Suprapubic skin (tissue), 4 donors: ENCODE measurements at regions not wholly inside any gene's neighbourhood (a gene's known extent, or its start where the extent isn't known, plus 50 kb on each side); places are given as distances from the start of the nearest gene placed in this dataset.

Experiments used
- DNase-seq, 2 donors: peaks; one replicate each; pipeline ENCODE4 v3.0.0-alpha.2; 2019; ENCODE audit warnings: low spot score in 2 of 2
- H3K27ac ChIP-seq: fragments of 200-600 bp; sonication (generic); one replicate; pipeline ENCODE4 v1.5.1; 2019
- H3K27me3 ChIP-seq: fragments of 200-600 bp; sonication (generic); one replicate; pipeline ENCODE4 v1.5.1; 2019
- H3K36me3 ChIP-seq: fragments of 200-600 bp; sonication (generic); one replicate; pipeline ENCODE4 v1.5.1; 2019
- H3K4me1 ChIP-seq: fragments of 200-600 bp; sonication (generic); one replicate; pipeline ENCODE4 v1.5.1; 2019
- H3K4me3 ChIP-seq: fragments of 200-600 bp; sonication (generic); one replicate; pipeline ENCODE4 v1.5.1; 2019; ENCODE audit warnings: mild to moderate bottlenecking
- H3K9me3 ChIP-seq: fragments of 200-600 bp; sonication (generic); one replicate; pipeline ENCODE4 v1.5.1; 2019
- EP300 ChIP-seq: sonication (generic); formaldehyde crosslinking; IDR thresholded peaks from one replicate; pipeline ENCODE4 v1.6.1; 2017; ENCODE audit warnings: antibody characterized with exemption
- POLR2A ChIP-seq, 2 donors: fragments of 450-650 bp; IDR thresholded peaks; one replicate each; pipeline ENCODE4 v1.6.1; 2017; ENCODE audit warnings: antibody characterized with exemption in 2 of 2, mild to moderate bottlenecking in 2 of 2, moderate library complexity in 2 of 2
- POLR2AphosphoS5 ChIP-seq, 3 donors: sonication (generic); formaldehyde crosslinking; IDR thresholded peaks; one replicate each; pipeline ENCODE4 v1.6.1; 2017; ENCODE audit warnings: antibody characterized with exemption in 3 of 3
- WGBS: methylation state at CpG from one replicate; pipeline ENCODE4 v1.1.5; 2018; 5-methylcytosine and 5-hydroxymethylcytosine counted together
- TF ChIP-seq, protein P1 (sequence below), 2 donors: fragments of 200-600 bp in 1 of 2; fragments of 450-650 bp in 1 of 2; sonication (generic) in 1 of 2; IDR thresholded peaks; one replicate each; pipeline ENCODE4 v1.5.1; 2016 to 2019; ENCODE audit warnings: antibody characterized with exemption in 2 of 2, mild to moderate bottlenecking in 1 of 2, moderate library complexity in 1 of 2

DNA sequence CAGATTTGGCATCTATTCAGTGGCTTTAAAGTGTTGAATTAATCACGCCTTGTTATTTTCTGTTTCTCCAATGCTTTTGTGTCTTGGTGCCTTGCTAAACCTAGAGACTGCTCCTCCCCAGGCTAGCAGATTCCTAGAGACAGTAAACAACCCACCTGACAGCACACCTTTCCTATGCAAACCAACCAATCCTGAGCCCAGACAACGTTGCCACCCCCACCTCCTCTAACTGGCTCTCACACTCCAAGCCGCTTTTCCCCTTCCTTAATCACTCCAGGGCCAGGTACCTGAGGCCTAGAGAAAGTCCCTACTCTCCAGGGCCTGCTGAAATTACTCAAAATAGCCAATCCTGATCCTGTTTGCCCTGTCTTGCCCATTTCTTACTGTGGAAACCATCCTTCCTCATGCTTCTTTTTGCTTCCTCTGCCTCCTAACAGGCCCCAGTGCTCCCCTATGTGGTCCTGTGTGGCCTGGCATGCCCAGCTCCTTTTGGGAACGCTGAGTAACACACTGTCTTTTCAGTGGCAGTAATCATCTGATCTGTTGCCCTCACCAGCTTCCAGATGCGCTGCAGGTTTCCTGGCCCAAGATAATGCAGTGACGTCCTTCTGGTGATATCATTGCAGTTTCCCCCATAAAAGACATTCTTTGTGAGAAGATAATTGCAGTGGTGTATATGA lies 53.4 kb downstream of the GAS1 start:
- no peak overlapping the region for H3K4me3 ChIP-seq
- no peaks in the 10 kb centered on the region for H3K27me3 ChIP-seq
- whole genome bisulfite sequencing = 85% methylated on average over 6 of the region's 6 CpGs
- no peak for TF ChIP-seq POLR2A (IDR thresholded peaks at IDR 0.05)
- TF ChIP-seq, protein P1, sequence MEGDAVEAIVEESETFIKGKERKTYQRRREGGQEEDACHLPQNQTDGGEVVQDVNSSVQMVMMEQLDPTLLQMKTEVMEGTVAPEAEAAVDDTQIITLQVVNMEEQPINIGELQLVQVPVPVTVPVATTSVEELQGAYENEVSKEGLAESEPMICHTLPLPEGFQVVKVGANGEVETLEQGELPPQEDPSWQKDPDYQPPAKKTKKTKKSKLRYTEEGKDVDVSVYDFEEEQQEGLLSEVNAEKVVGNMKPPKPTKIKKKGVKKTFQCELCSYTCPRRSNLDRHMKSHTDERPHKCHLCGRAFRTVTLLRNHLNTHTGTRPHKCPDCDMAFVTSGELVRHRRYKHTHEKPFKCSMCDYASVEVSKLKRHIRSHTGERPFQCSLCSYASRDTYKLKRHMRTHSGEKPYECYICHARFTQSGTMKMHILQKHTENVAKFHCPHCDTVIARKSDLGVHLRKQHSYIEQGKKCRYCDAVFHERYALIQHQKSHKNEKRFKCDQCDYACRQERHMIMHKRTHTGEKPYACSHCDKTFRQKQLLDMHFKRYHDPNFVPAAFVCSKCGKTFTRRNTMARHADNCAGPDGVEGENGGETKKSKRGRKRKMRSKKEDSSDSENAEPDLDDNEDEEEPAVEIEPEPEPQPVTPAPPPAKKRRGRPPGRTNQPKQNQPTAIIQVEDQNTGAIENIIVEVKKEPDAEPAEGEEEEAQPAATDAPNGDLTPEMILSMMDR (IDR thresholded peaks at IDR 0.05) = no peak
- no peak for TF ChIP-seq POLR2AphosphoS5 (IDR thresholded peaks at IDR 0.05)
- no peak for TF ChIP-seq EP300
- H3K9me3 ChIP-seq = no peaks in the 10 kb centered on the region
- no peaks in the 10 kb centered on the region for H3K36me3 ChIP-seq
- no peak for DNase-seq
- H3K4me1 ChIP-seq = no peaks in the 10 kb centered on the region
- no peak overlapping the region for H3K27ac ChIP-seq

DNA sequence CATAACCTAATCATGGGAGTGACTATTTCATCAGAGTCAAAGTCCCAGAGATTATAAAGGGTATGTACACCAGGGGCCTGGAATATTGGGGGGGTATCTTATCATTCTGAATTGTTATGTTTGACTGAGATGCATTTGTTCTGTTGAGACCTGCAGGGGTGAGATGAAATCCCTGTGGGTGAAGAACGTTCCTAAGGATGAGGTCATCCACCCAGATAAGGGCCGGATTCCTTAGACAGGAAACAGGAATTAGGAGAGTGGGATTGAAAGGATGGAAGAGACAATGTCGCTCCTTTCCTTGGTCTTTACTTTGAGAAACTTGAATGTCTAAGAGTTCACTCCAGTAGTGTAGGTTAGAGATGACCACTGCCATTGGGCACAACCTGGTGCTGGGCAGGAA lies 54.7 kb downstream of the GAS1 start:
- TF ChIP-seq POLR2AphosphoS5 (IDR thresholded peaks at IDR 0.05) (no peak), EP300 (no peak), POLR2A (IDR thresholded peaks at IDR 0.05) (no peak)
- TF ChIP-seq, protein P1 (IDR thresholded peaks at IDR 0.05) = no peak
- WGBS = 76% methylated on average over 3 of the region's 3 CpGs
- Histone ChIP-seq H3K27me3 (no peaks in the 10 kb centered on the region), H3K27ac (no peak overlapping the region), H3K36me3 (no peaks in the 10 kb centered on the region), H3K9me3 (no peaks in the 10 kb centered on the region), H3K4me3 (no peak overlapping the region), H3K4me1 (no peaks in the 10 kb centered on the region)
- DNase-seq = no peak

DNA sequence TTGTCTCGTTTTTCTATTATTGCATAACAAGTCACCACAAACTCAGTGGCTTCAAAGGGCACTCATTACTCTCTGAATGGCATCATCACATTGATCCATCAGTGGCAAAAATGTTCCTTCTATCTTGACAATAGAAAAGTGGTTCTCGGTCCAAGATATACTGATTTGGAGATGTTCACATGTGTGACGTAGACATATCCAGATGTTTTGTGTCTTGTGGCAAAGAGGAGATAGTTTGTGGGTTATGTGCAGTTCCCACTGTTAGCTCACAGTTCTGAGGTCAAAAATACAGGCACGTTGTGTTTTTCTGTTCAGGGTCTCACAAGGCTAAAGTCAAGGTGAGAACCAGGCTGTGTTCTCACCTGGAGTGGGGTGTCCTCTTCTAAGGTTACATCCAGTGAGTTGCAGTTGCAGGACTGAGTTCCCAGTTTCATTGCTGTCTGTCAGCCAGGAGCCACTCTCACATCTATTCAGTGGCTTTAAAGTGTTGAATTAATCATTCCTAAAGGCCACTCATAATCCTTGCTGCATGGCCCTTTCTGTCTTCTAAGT lies 55.3 kb downstream of the GAS1 start:
- H3K27ac ChIP-seq = no peak overlapping the region
- H3K27me3 ChIP-seq = no peaks in the 10 kb centered on the region
- 82% methylated on average over 4 of the region's 4 CpGs for WGBS
- H3K9me3 ChIP-seq = no peaks in the 10 kb centered on the region
- no peak for DNase-seq
- H3K36me3 ChIP-seq = no peaks in the 10 kb centered on the region
- H3K4me3 ChIP-seq = no peak overlapping the region
- no peaks in the 10 kb centered on the region for H3K4me1 ChIP-seq
- TF ChIP-seq, protein P1 (IDR thresholded peaks at IDR 0.05) = no peak
- TF ChIP-seq EP300 (no peak), POLR2AphosphoS5 (IDR thresholded peaks at IDR 0.05) (no peak)

DNA sequence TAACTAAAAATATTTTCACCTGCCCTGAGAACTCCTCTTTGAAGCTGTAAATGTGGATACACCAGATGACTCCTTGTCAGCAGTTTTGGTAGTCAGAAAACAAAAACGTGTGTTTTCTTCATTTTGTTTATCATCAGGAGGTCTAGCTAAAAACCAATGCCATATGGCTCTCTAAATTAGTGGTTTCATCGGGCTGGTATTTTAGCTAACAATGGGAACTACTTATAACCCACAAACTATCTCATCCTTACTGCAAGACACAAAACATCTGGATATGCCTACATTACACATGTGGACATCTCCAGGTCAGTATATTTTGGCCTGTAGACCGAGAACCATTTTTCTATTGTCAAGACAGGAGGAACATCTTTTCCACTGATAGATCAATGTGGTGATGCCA lies 56.2 kb downstream of the GAS1 start:
- no peaks in the 10 kb centered on the region for H3K27me3 ChIP-seq
- 72% methylated on average over 3 of the region's 3 CpGs for WGBS
- no peaks in the 10 kb centered on the region for H3K9me3 ChIP-seq
- H3K4me1 ChIP-seq = no peaks in the 10 kb centered on the region
- H3K27ac ChIP-seq = no peak overlapping the region
- H3K36me3 ChIP-seq = no peaks in the 10 kb centered on the region
- no peak overlapping the region for H3K4me3 ChIP-seq
- TF ChIP-seq POLR2A (IDR thresholded peaks at IDR 0.05) (no peak), POLR2AphosphoS5 (IDR thresholded peaks at IDR 0.05) (no peak), EP300 (no peak)
- TF ChIP-seq, protein P1 (IDR thresholded peaks at IDR 0.05) = no peak
- no peak for DNase-seq

DNA sequence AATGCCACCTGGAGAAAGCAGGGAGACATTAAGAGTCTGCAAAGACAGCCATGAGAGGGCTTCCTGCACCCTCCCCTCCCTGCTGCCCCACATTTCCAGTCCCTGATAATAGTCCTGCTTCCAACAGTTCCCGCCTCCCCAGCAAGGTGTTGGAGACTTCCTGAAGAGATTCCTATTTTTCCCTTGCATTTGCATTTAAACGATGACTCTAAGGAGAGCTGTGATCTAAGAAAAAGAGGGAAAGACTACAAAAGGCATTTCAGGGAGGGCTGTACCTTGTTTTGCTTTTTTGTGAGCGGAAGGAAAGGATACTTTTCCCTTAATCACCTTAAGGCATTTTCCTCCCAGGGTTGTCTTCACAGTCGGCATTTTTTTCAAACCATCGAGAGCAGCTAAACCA lies 62.1 kb downstream of the GAS1 start:
- no peaks in the 10 kb centered on the region for H3K36me3 ChIP-seq
- H3K27ac ChIP-seq = no peak overlapping the region
- peaks cover 4% of the 10 kb centered on the region for H3K27me3 ChIP-seq
- TF ChIP-seq, protein P1 (IDR thresholded peaks at IDR 0.05) = no peak
- no peak for TF ChIP-seq EP300
- no peak for TF ChIP-seq POLR2AphosphoS5 (IDR thresholded peaks at IDR 0.05)
- no peak for TF ChIP-seq POLR2A (IDR thresholded peaks at IDR 0.05)
- H3K4me1 ChIP-seq = no peaks in the 10 kb centered on the region
- no peaks in the 10 kb centered on the region for H3K9me3 ChIP-seq
- H3K4me3 ChIP-seq = no peak overlapping the region
- DNase-seq = no peak
- 76% methylated on average over 5 of the region's 5 CpGs for WGBS
